Upper lobe of left lung (tissue), 6 donors: ENCODE measurements at regions not wholly inside any gene's neighbourhood (a gene's known extent, or its start where the extent isn't known, plus 50 kb on each side); places are given as distances from the start of the nearest gene placed in this dataset.

Experiments used
- ATAC-seq, 2 donors: fragments of 200-7000 bp; cut with Tn5 transposase; one replicate each; pipeline ENCODE4 v1.9.1; 2022; ENCODE audit warnings: mild to moderate bottlenecking in 2 of 2, moderate library complexity in 2 of 2; ENCODE audit not compliant: low FRiP score in 2 of 2
- DNase-seq, 2 donors: peaks; one replicate each; pipeline ENCODE4 v3.0.0-alpha.2; 2019 to 2020
- H3K27ac ChIP-seq, 4 donors: fragments of 200-600 bp; sonication (generic); one replicate each; pipeline ENCODE4 v1.5.1; 2016 to 2019
- H3K27me3 ChIP-seq, 4 donors: fragments of 200-600 bp; sonication (generic); one replicate each; pipeline ENCODE4 v1.5.1; 2017 to 2019
- H3K36me3 ChIP-seq, 4 donors: fragments of 200-600 bp; sonication (generic); one replicate each; pipeline ENCODE4 v1.5.1; 2016 to 2019
- H3K4me1 ChIP-seq, 4 donors: fragments of 200-600 bp; sonication (generic); one replicate each; pipeline ENCODE4 v1.5.1; 2018 to 2019
- H3K4me3 ChIP-seq, 4 donors: fragments of 200-600 bp; sonication (generic); one replicate each; pipeline ENCODE4 v1.5.1; 2017 to 2019; ENCODE audit warnings: mild to moderate bottlenecking in 2 of 4, moderate library complexity in 1 of 4
- H3K9me3 ChIP-seq, 4 donors: fragments of 200-600 bp; sonication (generic); one replicate each; pipeline ENCODE4 v1.5.1; 2018 to 2019
- CTCF ChIP-seq, 6 experiments: fragments of 450-650 bp in 4 of 6; fragments of 200-600 bp in 2 of 6; sonication (generic) in 2 of 6; IDR thresholded peaks; one replicate each; pipeline ENCODE4 v1.5.1; 2016 to 2019; ENCODE audit warnings: antibody characterized with exemption in 6 of 6
- EP300 ChIP-seq, 4 donors: sonication (generic); formaldehyde crosslinking; IDR thresholded peaks; one replicate each; pipeline ENCODE4 v1.5.1; 2017; ENCODE audit warnings: antibody characterized with exemption in 4 of 4, control low read depth in 2 of 4
- POLR2A ChIP-seq, 4 donors: fragments of 450-650 bp; IDR thresholded peaks; one replicate each; pipeline ENCODE4 v1.5.1; 2016 to 2017; ENCODE audit warnings: antibody characterized with exemption in 4 of 4, mild to moderate bottlenecking in 2 of 4
- POLR2AphosphoS5 ChIP-seq, 2 donors: sonication (generic); formaldehyde crosslinking; IDR thresholded peaks; one replicate each; pipeline ENCODE4 v1.5.1; 2017; ENCODE audit warnings: antibody characterized with exemption in 2 of 2
- WGBS, 2 donors: methylation state at CpG; one replicate each; pipeline ENCODE4 v1.1.5; 2017 to 2018; 5-methylcytosine and 5-hydroxymethylcytosine counted together
- donor health status: DM: no; HTN: no; CAD: no; lungs with moderate emphysema.
- donor health status: DM: no; HTN: yes; CAD: no; lungs with severe emphysema.

- TF ChIP-seq POLR2AphosphoS5 (IDR thresholded peaks at IDR 0.05) (no peak), EP300 (IDR thresholded peaks at IDR 0.05) (no peak), POLR2A (IDR thresholded peaks at IDR 0.05) (no peak), CTCF (IDR thresholded peaks at IDR 0.05) (no peak)
- Histone ChIP-seq H3K9me3 (no peaks in the 10 kb centered on the region), H3K4me1 (peaks cover 0 to 2% (median 0%) of the 10 kb centered on the region in 4 donors), H3K36me3 (no peaks in the 10 kb centered on the region), H3K4me3 (no peak overlapping the region), H3K27ac (peak overlapping the region in 1 of 4 donors; percentile 31), H3K27me3 (no peaks in the 10 kb centered on the region)
- ATAC-seq: no peak
- 66 to 71% methylated on average over 3 of the region's 3 CpGs for WGBS, 2 donors
- DNase-seq: no peak
Observed at GRCh38 chr6:139640448-139640847, 266.0 kb upstream of the CITED2 start.

- no peak for DNase-seq
- H3K27ac ChIP-seq: peak overlapping the region in 1 of 4 donors; percentile 31
- H3K9me3 ChIP-seq: no peaks in the 10 kb centered on the region
- no peaks in the 10 kb centered on the region for H3K4me1 ChIP-seq
- ATAC-seq: peak in 1 of 2 donors; percentile 20
- H3K27me3 ChIP-seq: no peaks in the 10 kb centered on the region
- no peak for TF ChIP-seq CTCF (IDR thresholded peaks at IDR 0.05)
- no peak for TF ChIP-seq POLR2AphosphoS5 (IDR thresholded peaks at IDR 0.05)
- TF ChIP-seq POLR2A (IDR thresholded peaks at IDR 0.05): no peak
- no peak for TF ChIP-seq EP300 (IDR thresholded peaks at IDR 0.05)
- WGBS, 2 donors: 39 to 57% methylated on average over 5 of the region's 5 CpGs
- no peak overlapping the region for H3K4me3 ChIP-seq
- H3K36me3 ChIP-seq: no peaks in the 10 kb centered on the region
Observed at GRCh38 chr6:139639507-139639906, 265.1 kb upstream of the CITED2 start.

GRCh38 chr6:139638179-139638941 is 263.9 kb upstream of the CITED2 start:
- ATAC-seq (no peak), DNase-seq (no peak)
- H3K4me1 ChIP-seq: no peaks in the 10 kb centered on the region
- WGBS, 2 donors: 67 to 69% methylated on average over 5 of the region's 5 CpGs
- H3K27ac ChIP-seq: no peak overlapping the region
- no peaks in the 10 kb centered on the region for H3K9me3 ChIP-seq
- no peaks in the 10 kb centered on the region for H3K36me3 ChIP-seq
- TF ChIP-seq CTCF (IDR thresholded peaks at IDR 0.05): no peak
- no peak for TF ChIP-seq POLR2A (IDR thresholded peaks at IDR 0.05)
- no peak for TF ChIP-seq EP300 (IDR thresholded peaks at IDR 0.05)
- no peak for TF ChIP-seq POLR2AphosphoS5 (IDR thresholded peaks at IDR 0.05)
- no peak overlapping the region for H3K4me3 ChIP-seq
- no peaks in the 10 kb centered on the region for H3K27me3 ChIP-seq

GRCh38 chr6:139637766-139638165 is 263.3 kb upstream of the CITED2 start:
- H3K9me3 ChIP-seq: no peaks in the 10 kb centered on the region
- H3K27me3 ChIP-seq: no peaks in the 10 kb centered on the region
- no peaks in the 10 kb centered on the region for H3K4me1 ChIP-seq
- ATAC-seq: no peak
- TF ChIP-seq EP300 (IDR thresholded peaks at IDR 0.05): no peak
- no peak for TF ChIP-seq CTCF (IDR thresholded peaks at IDR 0.05)
- no peak for TF ChIP-seq POLR2A (IDR thresholded peaks at IDR 0.05)
- TF ChIP-seq POLR2AphosphoS5 (IDR thresholded peaks at IDR 0.05): no peak
- DNase-seq: no peak
- H3K4me3 ChIP-seq: no peak overlapping the region
- H3K36me3 ChIP-seq: no peaks in the 10 kb centered on the region
- no peak overlapping the region for H3K27ac ChIP-seq

- no peaks in the 10 kb centered on the region for H3K36me3 ChIP-seq
- ATAC-seq (no peak), DNase-seq (no peak)
- no peak overlapping the region for H3K4me3 ChIP-seq
- no peaks in the 10 kb centered on the region for H3K9me3 ChIP-seq
- 63 to 88% methylated on average over 1 of the region's 1 CpG for WGBS, 2 donors
- TF ChIP-seq POLR2A (IDR thresholded peaks at IDR 0.05) (no peak), EP300 (IDR thresholded peaks at IDR 0.05) (no peak), CTCF (IDR thresholded peaks at IDR 0.05) (no peak), POLR2AphosphoS5 (IDR thresholded peaks at IDR 0.05) (no peak)
- H3K27ac ChIP-seq: no peak overlapping the region
- no peaks in the 10 kb centered on the region for H3K4me1 ChIP-seq
- no peaks in the 10 kb centered on the region for H3K27me3 ChIP-seq
Observed at GRCh38 chr6:139636391-139636790, 261.9 kb upstream of the CITED2 start.
